Right renal cortex interstitium (tissue), 3 donors: ENCODE measurements at regions not wholly inside any gene's neighbourhood (a gene's known extent, or its start where the extent isn't known, plus 50 kb on each side); places are given as distances from the start of the nearest gene placed in this dataset.
"Not testable (repeated sequence)": the region's sequence is repeated elsewhere in the genome, so short reads cannot be mapped to it uniquely, and the experiment has no call there.

Experiments
- DNase-seq, 3 donors: peaks; one replicate each; pipeline ENCODE4 v3.0.0-alpha.2; 2013; ENCODE audit warnings: low read depth in 3 of 3, low spot score in 2 of 3

- no peak for DNase-seq
Measured at GRCh38 chr16:22624800-22625533, 114.3 kb downstream of the NPIPB5 start.

GRCh38 chr16:22625967-22626366 is 115.3 kb downstream of the NPIPB5 start:
- DNase-seq: no peak

DNA sequence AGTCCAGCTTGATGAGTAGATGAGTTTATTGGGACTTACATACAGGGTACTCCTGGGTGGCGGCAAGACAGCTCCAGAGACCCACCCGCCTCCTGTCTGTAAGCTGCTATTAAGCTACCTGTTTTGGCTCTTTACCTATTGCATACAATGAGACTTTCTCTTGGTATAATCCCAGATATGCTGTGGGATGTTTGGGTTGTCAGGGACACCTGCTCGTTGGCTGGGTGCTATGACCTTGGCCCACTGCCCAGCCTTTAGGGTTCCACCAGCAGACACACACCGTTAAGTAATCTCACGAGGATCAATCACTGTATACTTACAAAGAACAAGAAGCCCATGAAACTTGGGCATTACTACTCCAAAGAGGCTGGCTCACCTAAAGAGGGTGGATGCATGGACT is 116.4 kb downstream of the NPIPB5 start:
- DNase-seq: no peak

DNA sequence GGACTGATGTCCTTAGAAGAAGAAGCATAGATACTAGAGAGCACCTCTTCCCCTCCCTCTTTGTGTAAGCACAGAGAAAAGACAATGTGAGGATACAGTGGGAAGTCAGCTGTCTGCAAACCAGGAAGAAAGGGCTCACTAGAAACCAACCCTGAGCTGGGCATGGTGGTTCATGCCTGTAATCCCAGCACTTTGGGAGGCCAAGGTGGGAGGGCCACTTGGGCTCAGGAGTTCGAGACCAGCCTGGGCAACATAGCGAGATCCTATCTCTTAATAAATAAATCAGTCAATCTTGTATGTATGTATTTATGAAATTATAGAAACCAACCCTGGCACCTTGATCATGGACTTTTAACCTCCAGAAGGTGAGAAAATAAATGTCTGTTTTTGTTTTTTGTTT is 118.3 kb downstream of the NPIPB5 start:
- DNase-seq: no peak

DNA sequence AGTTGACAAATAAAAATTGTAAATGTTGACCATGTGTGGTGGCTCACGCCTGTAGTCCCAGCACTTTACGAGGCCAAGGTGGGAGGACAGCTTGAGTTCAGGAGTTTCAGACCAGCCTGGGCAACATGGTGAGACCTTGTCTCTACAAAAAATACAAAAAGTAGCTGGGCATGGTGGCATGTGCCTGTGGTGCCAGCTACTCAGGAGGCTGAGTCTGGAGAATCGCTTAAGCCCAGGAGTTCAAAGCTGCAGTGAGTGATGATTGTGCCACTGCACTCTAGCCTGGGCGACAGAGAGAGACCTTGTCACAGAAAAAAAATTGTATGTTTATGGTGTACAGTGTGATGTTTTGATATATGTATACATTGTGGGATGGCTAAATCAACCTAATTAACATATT is 119.6 kb downstream of the NPIPB5 start:
- no peak for DNase-seq

DNA sequence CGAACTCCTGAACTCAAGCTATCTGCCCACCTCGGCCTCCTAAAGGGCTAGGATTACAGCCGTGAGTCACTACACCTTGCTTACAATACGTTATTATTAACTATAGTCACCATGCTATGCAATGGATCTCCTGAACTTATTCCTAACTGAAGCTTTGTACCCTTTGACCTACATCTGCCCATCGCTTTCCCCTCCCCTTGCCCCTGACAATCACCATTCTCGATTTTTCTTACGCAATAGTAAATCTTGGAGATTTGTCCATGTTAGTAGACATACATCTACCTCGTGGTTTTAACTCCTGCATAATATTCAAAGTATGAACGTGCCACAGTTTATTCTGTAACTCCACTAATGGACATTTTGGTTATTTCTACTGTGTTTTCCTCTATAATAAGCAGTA is 120.6 kb downstream of the NPIPB5 start:
- DNase-seq: no peak

- no peak for DNase-seq
Measured at GRCh38 chr16:22632606-22633005, 121.9 kb downstream of the NPIPB5 start.

DNA sequence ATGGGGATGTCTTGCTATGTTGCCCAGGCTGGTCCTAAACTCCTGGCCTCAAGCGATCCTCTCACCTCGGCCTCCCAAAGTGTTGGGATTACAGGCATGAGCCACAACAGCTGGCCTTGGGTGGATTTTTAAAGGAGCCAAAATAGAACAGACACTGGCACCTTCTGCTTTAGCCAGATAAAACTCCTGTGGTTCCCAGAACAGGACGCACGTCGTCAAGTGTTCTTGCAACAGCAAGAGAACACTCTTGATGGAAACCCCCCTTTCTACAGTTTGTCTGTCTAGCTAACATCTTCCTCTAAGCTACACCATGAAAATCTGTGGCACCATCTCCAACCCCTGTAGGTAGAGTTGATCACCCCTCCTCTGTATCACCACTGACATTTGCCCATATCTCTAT is 122.6 kb downstream of the NPIPB5 start:
- no peak for DNase-seq

GRCh38 chr16:22633799-22634198 is 123.1 kb downstream of the NPIPB5 start:
- no peak for DNase-seq

DNA sequence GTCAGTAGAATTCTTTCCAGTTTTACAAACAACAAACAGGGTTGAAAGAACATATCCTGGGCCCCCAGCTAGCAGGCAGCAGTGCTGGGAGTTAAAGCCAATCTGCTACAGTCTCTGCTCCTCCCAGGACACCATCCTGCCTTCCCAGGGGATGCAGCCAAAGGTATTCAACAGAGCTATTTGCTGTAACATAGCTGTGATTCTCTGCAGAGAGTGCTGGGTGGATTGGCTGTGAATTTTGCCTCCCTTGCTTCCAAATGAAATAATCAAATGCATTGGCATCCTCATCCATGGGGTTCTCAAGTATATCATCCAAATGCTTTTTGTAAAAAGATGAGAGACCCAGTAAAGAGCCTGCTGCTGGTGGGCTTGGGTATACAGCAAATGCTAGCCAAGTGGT is 124.3 kb downstream of the NPIPB5 start:
- no peak for DNase-seq

DNA sequence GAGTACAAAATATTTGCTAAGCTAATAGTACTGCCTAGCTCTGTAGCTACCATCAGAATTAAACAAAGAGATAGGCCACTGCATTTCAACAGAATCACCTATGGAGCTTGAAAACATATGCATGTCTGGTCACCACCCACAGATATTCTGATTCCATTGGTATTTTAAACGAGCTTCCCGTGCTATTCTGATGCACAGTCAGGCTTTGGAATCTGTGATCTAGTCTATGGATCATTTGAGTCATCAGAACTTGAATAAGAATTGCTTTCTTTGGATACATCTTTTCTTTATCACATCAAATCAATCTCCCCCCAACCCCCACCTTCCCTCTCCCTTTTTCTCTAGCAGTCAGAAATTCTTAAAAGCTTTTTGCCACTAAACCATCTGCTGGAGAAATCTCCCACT is 124.7 kb downstream of the NPIPB5 start:
- DNase-seq: no peak

DNA sequence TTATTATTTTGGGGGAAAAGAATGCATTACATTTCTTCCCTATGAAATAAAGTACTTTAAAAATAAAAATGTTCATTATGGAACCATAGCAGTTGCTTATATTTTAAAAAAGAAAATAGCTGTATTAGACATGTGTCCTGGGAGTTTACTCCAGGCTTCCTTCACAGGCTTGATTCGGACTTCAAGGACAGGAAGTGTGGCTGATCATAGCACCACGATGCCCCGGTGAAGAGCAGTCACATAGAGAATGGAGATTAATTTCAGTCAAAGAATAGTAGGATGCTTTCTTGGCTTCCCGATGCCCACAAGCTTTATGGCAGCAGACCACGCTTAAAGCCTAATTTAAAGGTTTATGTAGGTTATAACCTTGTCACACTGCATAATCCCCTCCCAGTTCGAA is 125.1 kb downstream of the NPIPB5 start:
- no peak for DNase-seq

DNA sequence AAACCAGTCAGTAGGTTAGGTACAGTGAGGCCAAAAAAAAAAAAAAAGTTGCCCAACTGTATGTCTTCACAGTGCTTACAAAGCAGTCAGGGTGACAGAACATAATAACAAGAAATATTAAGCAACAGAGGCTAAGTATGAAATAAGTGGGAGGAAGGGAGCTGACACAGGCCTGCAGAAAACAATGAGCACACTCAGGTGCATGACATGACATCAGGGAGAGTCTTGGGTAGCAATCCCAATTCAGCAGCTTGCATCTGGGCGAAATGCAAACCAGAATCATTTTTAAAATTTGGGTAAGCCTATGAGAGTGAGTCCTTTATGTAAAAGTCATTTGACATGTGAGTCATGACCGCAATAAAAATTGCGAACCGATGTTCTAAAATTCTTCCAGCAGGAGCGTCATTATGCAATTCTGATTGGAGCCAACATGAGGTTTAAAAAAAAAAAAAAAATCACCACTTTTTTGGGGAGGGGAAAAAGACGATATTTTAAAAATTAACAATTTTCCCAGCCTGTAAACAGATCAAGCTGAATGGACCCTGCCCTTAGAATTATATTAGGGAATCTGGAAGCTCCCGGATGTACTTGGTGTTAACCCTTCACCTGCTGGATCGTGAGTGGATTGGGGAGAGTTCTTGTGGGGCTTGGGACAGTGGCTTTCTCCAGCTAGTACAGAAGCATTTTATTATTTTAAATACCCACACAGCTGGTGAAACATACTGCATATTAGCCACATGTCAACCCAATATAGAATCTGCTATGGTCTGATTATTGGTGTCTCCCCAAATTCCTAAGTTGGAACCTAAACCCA is 127.9 kb downstream of the NPIPB5 start:
- DNase-seq: no peak

- no peak for DNase-seq
Measured at GRCh38 chr16:22641131-22641628, 130.5 kb downstream of the NPIPB5 start.

GRCh38 chr16:22642416-22643088 is 131.9 kb downstream of the NPIPB5 start:
- no peak for DNase-seq

DNA sequence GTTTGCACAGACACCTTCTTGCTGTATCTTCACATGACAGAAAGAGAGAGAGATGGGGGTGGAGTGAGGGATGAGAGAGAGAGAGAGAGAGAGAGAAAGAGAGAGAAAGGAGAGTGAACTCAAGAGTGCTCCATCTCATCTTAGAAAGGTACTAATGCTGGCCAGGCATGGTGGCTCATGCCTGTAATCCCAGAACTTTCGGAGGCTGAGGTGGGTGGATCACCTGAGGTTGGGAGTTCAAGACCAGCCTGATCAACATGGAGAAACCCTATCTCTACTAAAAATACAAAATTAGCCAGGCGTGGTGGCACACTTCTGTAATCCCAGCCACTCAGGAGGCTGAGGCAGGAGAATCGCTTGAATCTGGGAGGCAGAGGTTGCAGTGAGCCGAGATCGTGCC is 132.5 kb downstream of the NPIPB5 start:
- not testable (repeated sequence) for DNase-seq

- no peak for DNase-seq
Measured at GRCh38 chr16:22643886-22644285, 133.2 kb downstream of the NPIPB5 start.

- DNase-seq: no peak
Measured at GRCh38 chr16:22645868-22646267, 135.2 kb downstream of the NPIPB5 start.

DNA sequence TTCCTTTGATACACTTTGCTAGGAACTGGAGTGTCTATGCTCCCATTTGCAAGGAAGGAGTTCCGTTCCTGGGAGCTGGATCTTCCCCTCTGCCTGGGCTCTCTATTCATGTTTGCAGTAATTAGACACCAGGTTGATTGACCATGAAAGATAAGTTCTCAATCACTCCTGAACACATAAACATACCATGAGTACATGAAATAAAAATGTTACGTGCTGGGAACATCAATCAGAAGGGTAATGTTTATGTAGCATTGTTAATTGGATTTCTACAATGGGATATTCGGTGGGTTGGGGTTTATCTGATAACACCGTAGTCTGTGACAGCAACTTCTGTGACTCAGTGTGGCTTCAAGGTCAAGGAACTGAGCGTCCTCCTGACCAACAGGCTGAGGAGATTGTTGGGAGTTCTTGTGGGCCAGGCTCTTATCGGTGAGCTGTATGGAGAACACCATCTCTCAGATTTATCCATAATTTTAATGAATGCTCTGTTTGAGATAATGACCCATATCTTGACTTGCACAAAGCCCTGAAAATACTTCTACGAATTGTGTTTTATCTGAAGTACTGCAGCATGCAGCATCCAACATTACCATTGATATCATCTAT is 136.4 kb downstream of the NPIPB5 start:
- no peak for DNase-seq

DNA sequence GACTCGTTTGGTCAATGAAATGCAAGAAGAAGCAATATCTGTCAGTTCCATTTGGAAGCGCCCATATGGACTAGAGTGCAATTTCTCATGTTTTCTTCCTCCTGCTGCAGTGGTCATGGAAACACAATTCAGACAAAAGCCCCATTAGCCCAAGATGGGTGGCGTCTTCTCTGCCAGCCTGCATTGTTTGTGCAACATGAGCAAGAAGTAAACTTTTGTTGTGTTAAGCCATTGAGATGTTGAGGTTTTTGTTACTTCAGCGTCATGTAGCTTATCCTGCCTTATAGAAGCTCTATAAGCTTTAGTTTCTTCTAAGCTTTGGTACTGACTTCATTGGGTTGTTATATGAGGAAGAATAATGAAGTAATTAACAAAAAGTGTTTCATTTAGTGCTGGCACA is 137.4 kb downstream of the NPIPB5 start:
- no peak for DNase-seq

DNA sequence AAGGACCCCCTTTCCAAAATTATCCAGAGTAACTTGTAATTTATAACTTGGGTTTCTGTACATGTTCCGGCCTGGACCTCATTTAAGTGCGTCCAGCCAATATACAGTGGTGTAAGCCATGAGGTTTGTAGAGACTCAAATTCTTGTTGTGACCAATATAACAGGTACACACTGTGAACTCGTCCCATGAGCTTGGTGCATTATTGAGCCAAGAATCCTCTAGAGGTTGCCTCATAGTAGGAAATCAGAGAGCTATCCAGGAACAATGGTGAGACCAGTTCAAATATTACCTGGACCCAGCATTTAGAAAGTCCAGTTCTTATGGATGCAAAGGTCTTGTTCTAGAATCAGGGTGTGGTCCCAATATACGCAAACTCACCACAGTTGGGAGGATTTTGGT is 138.2 kb downstream of the NPIPB5 start:
- DNase-seq: no peak
